LoVo (cell line): ENCODE measurements at regions not wholly inside any gene's neighbourhood (a gene's known extent, or its start where the extent isn't known, plus 50 kb on each side); places are given as distances from the start of the nearest gene placed in this dataset.
"Not testable (repeated sequence)": the region's sequence is repeated elsewhere in the genome, so short reads cannot be mapped to it uniquely, and the experiment has no call there.

Source experiments
- DNase-seq: peaks from one replicate; pipeline ENCODE4 v3.0.0-alpha.2; 2016; ENCODE audit warnings: low spot score

DNA sequence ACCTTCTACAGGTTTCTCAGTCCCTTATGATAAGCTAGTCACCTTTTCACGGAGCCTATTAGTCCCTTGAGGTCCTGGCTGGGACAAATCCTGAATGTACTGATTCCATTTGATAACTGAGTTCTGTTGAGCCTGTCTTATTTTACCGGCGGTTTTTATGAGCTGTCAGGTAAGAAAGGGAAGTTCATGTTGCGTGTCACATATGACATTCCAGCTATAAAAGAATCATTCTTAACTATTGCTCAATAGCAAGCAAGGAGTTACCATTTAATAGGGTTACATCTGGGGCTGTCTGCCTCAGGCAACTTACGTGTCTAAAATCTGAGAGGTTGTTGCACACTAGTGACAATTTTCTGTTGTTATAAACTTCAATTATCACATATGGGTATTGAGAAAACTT lies 394.6 kb downstream of the TECRL start:
- DNase-seq = no peak

DNA sequence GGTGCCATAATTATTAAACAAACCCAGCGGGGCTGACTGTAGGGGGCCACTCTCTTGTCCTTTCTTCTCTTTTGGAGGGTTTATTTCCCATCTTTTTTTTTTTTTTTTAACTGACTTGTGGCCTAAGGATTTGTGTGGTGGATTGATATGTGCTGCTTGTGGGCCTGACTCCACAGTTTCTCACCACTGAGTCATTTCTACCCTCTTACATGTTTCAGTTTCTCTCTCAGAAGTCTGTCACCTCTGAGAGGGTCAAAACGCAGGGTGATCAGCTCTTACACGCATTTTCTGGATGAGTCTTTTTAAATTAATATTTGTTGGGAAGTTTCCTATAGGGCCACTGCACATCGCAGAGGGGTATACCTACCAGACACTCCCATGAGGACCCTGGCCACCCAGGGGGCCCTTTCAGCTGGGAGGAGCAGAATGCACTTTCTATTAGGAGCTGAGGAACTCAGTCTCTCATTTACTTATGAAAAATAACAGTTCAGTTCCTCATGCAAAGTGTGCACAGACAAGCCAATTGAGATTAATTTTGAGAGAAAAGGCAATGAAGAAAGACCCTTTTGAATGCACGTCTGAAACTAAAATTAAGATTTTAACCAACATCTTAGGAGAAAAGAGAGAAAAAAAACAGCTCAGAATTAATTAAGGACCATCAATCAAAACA lies 407.9 kb downstream of the TECRL start:
- DNase-seq = no peak

DNA sequence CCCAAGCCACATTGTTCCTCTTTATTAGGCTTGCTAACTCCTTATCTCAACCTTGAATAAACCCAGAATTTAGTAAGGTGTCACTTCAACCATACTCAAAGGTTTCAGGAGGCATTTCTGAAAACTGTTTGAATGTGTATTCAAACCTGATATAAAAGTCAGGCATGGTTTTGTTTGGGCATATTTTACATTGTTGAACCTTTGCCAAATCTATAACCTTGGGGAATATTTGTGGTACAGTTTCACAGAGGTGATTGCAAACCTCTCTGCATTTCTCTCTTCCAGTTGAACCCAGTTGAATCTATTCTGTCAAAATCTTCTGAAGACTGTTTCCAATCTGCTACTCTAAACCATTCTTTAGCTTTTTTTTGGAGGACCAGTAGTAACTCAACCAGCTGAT lies 409.0 kb downstream of the TECRL start:
- no peak for DNase-seq

DNA sequence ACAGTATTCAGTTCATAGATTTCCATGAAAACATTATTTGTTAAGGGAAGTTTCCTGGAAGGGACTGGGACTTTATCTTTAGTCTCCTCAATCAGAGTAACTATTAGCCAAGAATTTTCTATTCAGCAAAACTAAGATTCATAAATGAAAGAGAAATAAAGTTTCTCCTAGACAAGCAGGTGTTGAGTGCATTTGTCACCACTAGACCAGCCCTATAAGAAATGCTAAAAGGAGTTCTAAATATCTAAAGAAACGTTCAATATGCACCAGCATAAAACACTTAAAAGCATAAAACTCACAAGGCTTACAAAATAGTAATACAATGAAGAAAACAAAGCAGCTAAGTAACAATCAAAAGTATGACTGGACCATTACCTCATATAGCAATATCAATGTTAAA lies 423.0 kb downstream of the TECRL start:
- no peak for DNase-seq

DNA sequence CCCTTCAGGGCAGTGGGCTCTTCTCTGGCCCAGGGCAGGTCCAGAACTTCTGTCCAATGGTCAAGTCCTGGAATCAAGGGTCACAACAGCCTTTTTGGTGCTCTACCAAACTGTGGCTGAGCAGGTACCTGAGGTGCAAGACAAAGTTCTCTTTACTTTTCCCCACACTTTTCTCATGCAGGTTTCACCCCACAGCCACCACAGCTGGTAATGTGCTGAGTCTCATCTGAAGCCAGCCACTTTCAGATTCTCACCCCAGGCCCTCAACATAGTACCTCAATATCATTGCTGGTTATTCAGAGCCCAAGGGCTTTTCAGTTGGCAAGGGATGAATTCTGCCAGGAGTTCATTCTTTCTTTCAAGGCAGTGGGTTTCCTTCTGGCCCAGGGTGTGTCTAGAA lies 426.0 kb downstream of the TECRL start:
- DNase-seq = no peak

DNA sequence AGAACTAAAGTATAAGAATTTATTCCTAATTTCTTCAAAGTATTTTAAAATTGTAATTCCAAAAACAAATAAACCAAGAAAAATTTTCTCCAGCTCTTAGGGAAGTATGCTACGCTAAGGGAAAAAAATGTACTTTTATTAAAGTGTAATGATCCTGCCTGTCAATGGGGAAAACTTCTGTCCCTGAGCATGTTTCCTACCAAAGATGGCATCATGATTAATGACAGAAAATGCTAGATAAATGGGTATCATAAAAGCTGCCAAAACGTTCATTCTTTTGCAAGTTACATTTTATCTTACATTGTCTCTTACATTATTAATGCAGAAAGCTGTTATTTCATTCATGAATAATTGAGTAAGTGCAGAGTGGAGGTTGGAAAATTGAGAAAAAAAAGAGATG lies 443.4 kb downstream of the TECRL start:
- no peak for DNase-seq

GRCh38 chr4:63942706-63943286 lies 466.5 kb downstream of the TECRL start:
- not testable (repeated sequence) for DNase-seq

GRCh38 chr4:63937961-63938360 lies 471.3 kb downstream of the TECRL start:
- no peak for DNase-seq

DNA sequence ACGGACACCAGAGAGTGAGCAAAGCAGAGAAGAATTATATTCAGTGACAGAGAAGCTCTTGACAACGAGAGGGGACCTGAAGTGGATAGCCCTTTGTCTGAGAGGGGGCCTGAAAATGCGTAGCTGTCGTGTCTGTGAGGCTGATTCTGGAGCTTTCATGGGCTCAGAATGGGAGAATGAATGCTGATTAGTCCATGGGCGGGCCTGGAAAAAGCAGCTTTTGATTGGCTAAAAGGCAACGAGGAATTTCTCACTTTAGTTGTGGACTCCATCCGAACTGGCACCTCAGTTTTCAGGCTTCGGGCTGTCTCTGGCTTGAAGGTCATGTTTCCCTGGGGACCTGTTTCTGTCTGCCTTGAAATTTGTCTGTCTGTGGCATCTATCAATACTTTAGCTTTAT lies 487.1 kb downstream of the TECRL start:
- DNase-seq = no peak

- no peak for DNase-seq
Measured at GRCh38 chr4:63921561-63921960, 487.7 kb downstream of the TECRL start.

- no peak for DNase-seq
Measured at GRCh38 chr4:63919636-63920365, 489.4 kb downstream of the TECRL start.

DNA sequence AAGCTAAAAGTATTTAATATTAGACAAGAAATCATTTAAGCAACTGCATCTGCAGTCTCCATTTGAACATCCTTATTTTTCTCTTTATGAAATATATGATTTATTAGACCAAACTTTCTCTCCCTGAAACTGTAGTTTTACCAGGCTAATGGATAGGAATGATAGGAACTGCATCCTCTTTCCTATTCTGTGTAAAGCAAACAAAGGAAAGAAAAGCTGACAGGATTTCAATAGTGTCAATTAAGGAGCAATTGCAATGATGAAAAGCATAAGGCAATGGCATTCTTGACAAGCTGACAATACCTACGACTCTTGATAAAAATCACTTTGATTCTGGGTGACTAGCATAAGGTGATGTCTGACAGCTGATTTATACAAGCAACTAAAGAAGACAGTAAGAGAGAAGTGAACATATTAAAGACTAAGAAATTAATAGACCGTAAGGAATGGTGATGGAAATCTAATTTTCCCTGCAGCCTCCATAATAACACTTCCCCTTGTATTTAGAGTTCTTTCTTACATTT lies 502.5 kb downstream of the TECRL start:
- no peak for DNase-seq

GRCh38 chr4:63904201-63904600 lies 505.0 kb downstream of the TECRL start:
- no peak for DNase-seq

GRCh38 chr4:63901304-63901703 lies 507.9 kb downstream of the TECRL start:
- no peak for DNase-seq

- DNase-seq = peak; percentile 0
Measured at GRCh38 chr4:63898961-63899360, 510.3 kb downstream of the TECRL start.

DNA sequence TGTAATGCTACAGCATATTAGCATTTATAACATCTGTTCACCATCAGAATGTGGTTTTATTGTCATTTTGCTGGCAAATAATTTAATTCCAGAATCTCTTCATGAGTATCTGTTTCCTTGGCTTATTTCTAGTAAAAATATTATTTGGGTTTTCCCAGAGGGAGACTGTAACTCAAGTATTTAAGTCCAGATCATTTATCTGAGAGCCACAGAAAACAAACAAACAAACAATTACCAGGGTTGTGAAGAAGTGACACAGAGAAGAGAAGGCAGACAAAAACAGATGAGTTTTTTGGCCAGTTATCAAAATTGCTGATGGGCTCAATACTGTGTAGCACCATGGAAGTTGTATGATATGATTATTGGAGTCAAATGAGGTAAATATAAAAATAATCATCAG lies 515.1 kb downstream of the TECRL start:
- DNase-seq = no peak

GRCh38 chr4:63869370-63869769 lies 539.9 kb downstream of the TECRL start:
- no peak for DNase-seq

DNA sequence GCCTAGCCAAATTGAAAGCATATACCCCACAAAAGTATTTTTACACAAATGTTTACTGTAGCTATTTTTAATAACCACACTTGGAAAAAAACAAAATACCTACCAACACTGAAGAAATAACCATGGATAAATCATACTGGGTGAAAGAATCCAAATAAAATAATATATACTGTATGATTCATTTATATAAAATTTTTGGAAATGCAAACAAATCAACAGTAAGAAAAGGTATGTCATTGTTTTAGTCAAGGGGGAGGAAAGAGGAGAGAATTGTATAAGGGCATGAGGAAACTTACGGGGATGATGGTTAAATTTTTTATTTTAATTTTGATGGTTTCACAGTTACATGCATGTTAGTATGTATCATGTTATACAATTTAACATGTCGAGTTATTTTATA lies 557.8 kb downstream of the TECRL start:
- DNase-seq = no peak

- DNase-seq = no peak
Measured at GRCh38 chr4:63841266-63841665, 568.0 kb downstream of the TECRL start.

DNA sequence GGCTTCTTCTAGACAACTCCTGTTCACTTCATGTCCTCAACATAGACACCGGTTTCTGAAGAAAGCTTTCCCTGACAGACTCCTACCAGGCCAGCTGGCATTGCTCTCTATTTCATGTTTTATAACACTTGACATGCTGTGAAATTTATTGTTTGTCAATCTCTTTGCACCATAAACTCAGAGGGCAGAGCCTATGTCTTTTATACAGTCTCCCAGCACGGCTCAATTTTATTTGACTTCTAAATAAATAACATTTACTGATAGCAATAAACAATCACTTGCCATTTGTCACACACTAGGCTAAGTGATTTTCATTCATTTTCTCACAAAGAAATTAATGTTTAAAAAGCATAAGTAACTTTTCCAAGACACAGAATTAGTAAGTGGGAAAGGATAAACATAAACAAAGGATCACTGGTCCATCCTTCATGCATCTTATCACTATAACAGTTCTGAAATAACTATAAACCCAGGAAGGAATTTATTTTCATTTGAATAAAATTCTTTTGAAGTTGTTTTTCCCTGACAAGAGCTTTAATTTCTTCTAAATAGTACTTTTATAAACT lies 577.6 kb downstream of the TECRL start:
- no peak for DNase-seq

DNA sequence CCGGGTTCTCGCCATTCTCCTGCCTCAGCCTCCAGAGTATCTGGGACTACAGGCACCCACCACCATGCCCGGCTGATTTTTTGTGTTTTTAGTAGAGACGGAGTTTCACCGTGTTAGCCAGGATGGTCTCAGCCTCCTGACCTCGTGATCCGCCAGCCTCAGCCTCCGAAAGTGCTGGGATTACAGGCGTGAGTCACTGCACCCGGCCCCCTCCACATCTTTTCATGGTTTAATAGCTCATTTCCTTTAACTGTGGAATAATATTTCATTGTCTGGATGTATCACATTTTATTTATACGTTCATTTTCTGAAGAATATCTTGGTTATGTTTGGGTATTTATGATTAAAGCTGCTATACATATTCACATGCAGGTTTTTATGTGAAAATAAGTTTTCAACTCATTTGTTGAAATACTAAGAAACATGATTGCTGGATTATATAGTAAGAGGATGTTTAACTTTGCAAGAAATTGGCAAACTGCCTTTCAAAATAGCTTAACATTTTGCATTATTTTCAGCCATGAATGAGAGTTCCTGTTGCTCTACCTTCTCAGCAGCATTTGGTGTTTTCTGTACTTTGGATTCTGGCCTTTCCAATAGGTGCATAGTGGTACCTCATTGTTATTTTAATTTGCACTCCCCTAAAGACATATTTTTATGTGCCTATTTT lies 591.9 kb downstream of the TECRL start:
- DNase-seq = no peak

- DNase-seq = no peak
Measured at GRCh38 chr4:63814171-63814964, 594.9 kb downstream of the TECRL start.
